Parathyroid adenoma (tissue), 2 donors: ENCODE measurements at regions not wholly inside any gene's neighbourhood (a gene's known extent, or its start where the extent isn't known, plus 50 kb on each side); places are given as distances from the start of the nearest gene placed in this dataset.

Source experiments
- H2AFZ ChIP-seq: fragments of 300-600 bp; sonication (generic); one replicate; pipeline ENCODE4 v1.7.0; 2017; ENCODE audit warnings: antibody characterized with exemption, mild to moderate bottlenecking
- H3K27ac ChIP-seq: fragments of 300-600 bp; sonication (generic); one replicate; pipeline ENCODE4 v1.7.0; 2017
- H3K27me3 ChIP-seq: fragments of 300-600 bp; sonication (generic); one replicate; pipeline ENCODE4 v1.7.0; 2017; ENCODE audit warnings: low read length; ENCODE audit not compliant: control insufficient read depth, insufficient read depth
- H3K36me3 ChIP-seq: fragments of 300-600 bp; sonication (generic); one replicate; pipeline ENCODE4 v1.7.0; 2017; ENCODE audit warnings: low read length; ENCODE audit not compliant: control insufficient read depth, insufficient read depth
- H3K4me1 ChIP-seq: fragments of 300-600 bp; sonication (generic); one replicate; pipeline ENCODE4 v1.7.0; 2017; ENCODE audit warnings: control low read depth
- H3K4me2 ChIP-seq: fragments of 300-600 bp; sonication (generic); one replicate; pipeline ENCODE4 v1.7.0; 2017; ENCODE audit warnings: low read length
- H3K4me3 ChIP-seq: fragments of 300-600 bp; sonication (generic); one replicate; pipeline ENCODE4 v1.7.0; 2017; ENCODE audit warnings: low read depth, low read length
- H3K79me2 ChIP-seq: fragments of 300-600 bp; sonication (generic); one replicate; pipeline ENCODE4 v1.7.0; 2017; ENCODE audit warnings: control low read depth
- H3K9ac ChIP-seq: fragments of 300-600 bp; sonication (generic); one replicate; pipeline ENCODE4 v1.7.0; 2017; ENCODE audit warnings: mild to moderate bottlenecking
- H3K9me3 ChIP-seq: fragments of 300-600 bp; sonication (generic); one replicate; pipeline ENCODE4 v1.7.0; 2017; ENCODE audit warnings: low read length; ENCODE audit not compliant: control insufficient read depth
- CTCF ChIP-seq: fragments of 300-600 bp; sonication (generic); IDR thresholded peaks from one replicate; pipeline ENCODE4 v1.7.0; 2017; ENCODE audit warnings: antibody characterized with exemption, mild to moderate bottlenecking
- donor health status: primary hyperparathyroidism.

DNA sequence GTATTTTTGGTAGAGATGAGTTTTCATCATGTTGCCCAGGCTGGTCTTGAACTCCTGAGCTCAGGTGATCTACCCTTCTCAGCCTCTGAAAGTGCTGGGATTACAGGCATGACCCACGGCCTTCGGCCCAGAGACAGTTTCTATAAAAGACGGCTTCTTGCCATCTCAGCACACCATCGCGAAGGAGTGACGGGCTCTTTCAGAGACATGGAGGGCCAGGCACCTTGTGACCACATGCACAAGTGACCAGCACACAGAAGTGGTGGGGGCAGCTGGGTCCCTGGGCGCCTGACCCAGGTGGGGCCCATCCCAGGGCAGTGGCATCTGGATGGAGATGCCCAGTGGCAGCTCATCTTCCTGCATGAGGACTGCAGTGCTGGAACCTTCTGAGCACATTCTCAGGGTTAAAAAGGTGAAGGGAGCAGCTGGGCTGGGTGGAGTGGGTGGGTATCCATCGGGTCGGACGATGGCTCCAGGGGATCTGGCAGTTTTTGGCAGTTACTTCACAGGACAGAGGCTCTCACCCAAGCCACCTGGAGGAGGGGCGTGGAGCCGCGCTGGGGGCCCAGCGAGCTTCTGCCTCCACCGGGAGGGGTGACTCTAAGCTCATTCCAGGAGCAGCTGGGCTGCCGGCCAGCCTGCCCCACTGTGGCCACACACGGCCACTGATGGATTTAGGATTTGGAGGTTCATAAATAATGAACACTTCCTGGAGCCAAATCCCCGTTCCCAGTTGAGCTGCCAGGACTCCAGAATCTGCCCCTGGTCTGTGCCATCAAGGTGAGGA lies 373.0 kb downstream of the CTTN start:
- H3K9ac ChIP-seq, result no peak overlapping the region
- no peak for TF ChIP-seq CTCF
- H3K4me1 ChIP-seq, result no peaks in the 10 kb centered on the region
- H2AFZ ChIP-seq, result no peak overlapping the region
- H3K79me2 ChIP-seq, result no peaks in the 10 kb centered on the region
- H3K36me3 ChIP-seq, result no peaks in the 10 kb centered on the region
- H3K4me2 ChIP-seq, result no peak overlapping the region
- H3K27me3 ChIP-seq, result no peaks in the 10 kb centered on the region
- H3K4me3 ChIP-seq, result no peak overlapping the region
- H3K9me3 ChIP-seq, result no peaks in the 10 kb centered on the region
- H3K27ac ChIP-seq, result no peak overlapping the region

- H3K4me3 ChIP-seq, result no peak overlapping the region
- H3K79me2 ChIP-seq, result no peaks in the 10 kb centered on the region
- H3K9me3 ChIP-seq, result no peaks in the 10 kb centered on the region
- H3K4me1 ChIP-seq, result no peaks in the 10 kb centered on the region
- no peaks in the 10 kb centered on the region for H3K36me3 ChIP-seq
- TF ChIP-seq CTCF, result no peak
- no peaks in the 10 kb centered on the region for H3K27me3 ChIP-seq
- H3K27ac ChIP-seq, result no peak overlapping the region
- no peak overlapping the region for H3K9ac ChIP-seq
- no peak overlapping the region for H2AFZ ChIP-seq
- no peak overlapping the region for H3K4me2 ChIP-seq
These were observed 374.6 kb downstream of the CTTN start for GRCh38 chr11:70772950-70773349.

DNA sequence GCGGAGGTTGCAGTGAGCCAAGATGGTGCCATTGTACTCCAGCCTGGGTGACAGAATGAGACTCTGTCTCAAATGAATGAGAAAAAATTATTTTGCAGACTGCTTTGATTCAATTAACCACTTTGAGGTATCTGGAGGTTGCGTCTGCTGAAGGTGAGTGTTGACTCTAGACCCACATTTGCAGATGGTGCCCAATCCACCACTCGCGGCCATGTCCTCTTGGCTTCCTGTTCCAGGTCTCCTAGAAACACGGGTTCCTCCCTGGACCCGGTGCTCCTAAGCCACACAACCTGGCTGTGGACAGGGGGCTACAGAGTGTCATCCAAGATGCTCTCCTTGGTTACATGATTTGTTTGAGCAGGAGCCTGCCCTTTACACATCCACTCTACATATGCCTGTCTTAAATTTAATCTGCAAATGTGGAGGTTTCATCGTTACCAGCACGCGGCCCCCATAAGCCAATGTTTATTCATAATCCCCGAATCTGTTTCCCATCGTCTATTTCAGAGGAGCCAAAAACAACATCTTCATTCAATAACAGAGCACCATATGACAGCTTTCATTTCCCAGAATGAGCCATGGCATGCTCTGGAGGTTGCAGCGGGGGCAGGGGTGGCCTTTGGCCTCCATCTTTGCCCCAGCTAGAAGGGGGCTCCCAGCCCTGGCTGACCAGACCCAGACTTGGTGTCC lies 377.2 kb downstream of the CTTN start:
- Histone ChIP-seq H3K4me3 (no peak overlapping the region), H3K27ac (no peak overlapping the region), H3K27me3 (no peaks in the 10 kb centered on the region), H2AFZ (no peak overlapping the region), H3K36me3 (no peaks in the 10 kb centered on the region), H3K4me1 (no peaks in the 10 kb centered on the region), H3K4me2 (no peak overlapping the region), H3K9ac (no peak overlapping the region), H3K9me3 (no peaks in the 10 kb centered on the region), H3K79me2 (no peaks in the 10 kb centered on the region)
- no peak for TF ChIP-seq CTCF

- Histone ChIP-seq H3K4me2 (no peak overlapping the region), H3K36me3 (no peaks in the 10 kb centered on the region), H3K9ac (no peak overlapping the region), H3K4me3 (no peak overlapping the region), H3K27me3 (no peaks in the 10 kb centered on the region), H3K9me3 (no peaks in the 10 kb centered on the region), H3K79me2 (no peaks in the 10 kb centered on the region), H3K27ac (no peak overlapping the region), H2AFZ (no peak overlapping the region), H3K4me1 (no peaks in the 10 kb centered on the region)
- TF ChIP-seq CTCF, result no peak
These were observed 378.7 kb downstream of the CTTN start for GRCh38 chr11:70776914-70777532.
